ENCODE measurements at regions not wholly inside any gene's neighbourhood (a gene's known extent, or its start where the extent isn't known, plus 50 kb on each side); places are given as distances from the start of the nearest gene placed in this dataset.

GRCh38 chr10:62582101-62582705, 208.0 kb downstream of the ZNF365 start:
- ATAC-seq = peak; percentile 60
- intact Hi-C loops (cut with DNase I) = no loop called here
- TF ChIP-seq CTCF (IDR thresholded peaks at IDR 0.05) = no peak
- H3K4me3 ChIP-seq = no peak overlapping the region
- H3K27me3 ChIP-seq = no peaks in the 10 kb centered on the region
- no peaks in the 10 kb centered on the region for H3K9me3 ChIP-seq
- H3K27ac ChIP-seq = no peak overlapping the region
- no peak for DNase-seq
- H3K36me3 ChIP-seq = no peaks in the 10 kb centered on the region
- peaks cover 22% of the 10 kb centered on the region for H3K4me1 ChIP-seq

- TF ChIP-seq CTCF (IDR thresholded peaks at IDR 0.05) = no peak
- H3K27ac ChIP-seq = peak overlapping the region; percentile 60
- peaks cover 22% of the 10 kb centered on the region for H3K4me1 ChIP-seq
- peak; percentile 75 for ATAC-seq
- H3K9me3 ChIP-seq = no peaks in the 10 kb centered on the region
- H3K27me3 ChIP-seq = no peaks in the 10 kb centered on the region
- H3K36me3 ChIP-seq = no peaks in the 10 kb centered on the region
- H3K4me3 ChIP-seq = no peak overlapping the region
- peak; percentile 64 for DNase-seq
- intact Hi-C loops (cut with DNase I) = no loop called here
Observed at GRCh38 chr10:62582804-62583208, 208.6 kb downstream of the ZNF365 start.

- peaks cover 22% of the 10 kb centered on the region for H3K4me1 ChIP-seq
- intact Hi-C loops (cut with DNase I) = no loop called here
- TF ChIP-seq CTCF (IDR thresholded peaks at IDR 0.05) = no peak
- H3K27me3 ChIP-seq = no peaks in the 10 kb centered on the region
- ATAC-seq = no peak
- no peak for DNase-seq
- H3K27ac ChIP-seq = no peak overlapping the region
- no peaks in the 10 kb centered on the region for H3K36me3 ChIP-seq
- no peaks in the 10 kb centered on the region for H3K9me3 ChIP-seq
- H3K4me3 ChIP-seq = no peak overlapping the region
Observed at GRCh38 chr10:62583876-62584615, 209.9 kb downstream of the ZNF365 start.

- Histone ChIP-seq H3K36me3 (no peaks in the 10 kb centered on the region), H3K27me3 (no peaks in the 10 kb centered on the region), H3K27ac (no peak overlapping the region), H3K9me3 (no peaks in the 10 kb centered on the region), H3K4me1 (peaks cover 22% of the 10 kb centered on the region), H3K4me3 (no peak overlapping the region)
- ATAC-seq (no peak), DNase-seq (no peak)
- intact Hi-C loops (cut with DNase I) = no loop called here
- no peak for TF ChIP-seq CTCF (IDR thresholded peaks at IDR 0.05)
Observed at GRCh38 chr10:62584731-62585130, 210.6 kb downstream of the ZNF365 start.

- TF ChIP-seq CTCF (IDR thresholded peaks at IDR 0.05) = no peak
- Histone ChIP-seq H3K27ac (no peak overlapping the region), H3K4me3 (no peak overlapping the region)
Observed at GRCh38 chr10:62585211-62585775, 211.1 kb downstream of the ZNF365 start.

More at GRCh38 chr10:62585211-62585775, 211.1 kb downstream of the ZNF365 start:
- Histone ChIP-seq H3K9me3 (no peaks in the 10 kb centered on the region), H3K36me3 (no peaks in the 10 kb centered on the region), H3K4me1 (peaks cover 22% of the 10 kb centered on the region), H3K27me3 (no peaks in the 10 kb centered on the region)
- DNase-seq (no peak), ATAC-seq (no peak)
- intact Hi-C loops (cut with DNase I) = no loop called here
